Astrocyte (in vitro differentiated cells and primary cell): ENCODE measurements at regions not wholly inside any gene's neighbourhood (a gene's known extent, or its start where the extent isn't known, plus 50 kb on each side); places are given as distances from the start of the nearest gene placed in this dataset.
A peak's percentile ranks its signal among the peaks of the same experiment; 100 is the strongest.

Experiments
- DNase-seq: peaks from one replicate; pipeline ENCODE4 v3.0.0-alpha.2; 2010; ENCODE audit warnings: low read depth
- FAIRE-seq: peaks from 2 replicates; lab custom pipeline; 2011; peaks lifted over from hg19 to GRCh38; lab: Jason Lieb, UNC
- H2AFZ ChIP-seq: 2 replicates; pipeline ENCODE4 v1.6.0; 2012; ENCODE audit warnings: low read depth, low read length, inconsistent platforms
- H3K27ac ChIP-seq: 2 replicates; pipeline ENCODE4 v1.5.1; 2011; ENCODE audit warnings: low read depth, low read length, inconsistent platforms
- H3K27me3 ChIP-seq: 2 replicates; pipeline ENCODE4 v1.6.0; 2011; ENCODE audit warnings: low read length, inconsistent platforms; ENCODE audit not compliant: insufficient read depth
- H3K36me3 ChIP-seq: 2 replicates; pipeline ENCODE4 v1.5.1; 2011; ENCODE audit warnings: low read length, inconsistent platforms; ENCODE audit not compliant: insufficient read depth
- H3K4me1 ChIP-seq: 2 replicates; pipeline ENCODE4 v1.5.1; 2011; ENCODE audit warnings: low read length, inconsistent platforms; ENCODE audit not compliant: insufficient read depth
- H3K4me2 ChIP-seq: 2 replicates; pipeline ENCODE4 v1.6.0; 2012; ENCODE audit warnings: low read length, inconsistent platforms
- H3K4me3 ChIP-seq: 2 replicates; pipeline ENCODE4 v1.5.1; 2011; ENCODE audit warnings: low read depth, mild to moderate bottlenecking, low read length, inconsistent platforms; ENCODE audit not compliant: insufficient read depth
- H3K79me2 ChIP-seq: 2 replicates; pipeline ENCODE4 v1.6.0; 2012; ENCODE audit warnings: mild to moderate bottlenecking, low read length, inconsistent platforms; ENCODE audit not compliant: insufficient read depth
- H3K9ac ChIP-seq: 2 replicates; pipeline ENCODE4 v1.6.0; 2012; ENCODE audit warnings: mild to moderate bottlenecking, low read length, inconsistent platforms
- H3K9me3 ChIP-seq: 2 replicates; pipeline ENCODE4 v1.5.1; 2012; ENCODE audit warnings: low read depth, mild to moderate bottlenecking, low read length, inconsistent platforms; ENCODE audit not compliant: insufficient read depth
- H4K20me1 ChIP-seq: 2 replicates; pipeline ENCODE4 v1.6.0; 2012; ENCODE audit warnings: low read length, inconsistent platforms; ENCODE audit not compliant: insufficient read depth
- H3K27ac Mint-ChIP-seq: one replicate; pipeline ENCODE4 v1.8.0; 2021; ENCODE audit warnings: mild to moderate bottlenecking, mixed read lengths; ENCODE audit not compliant: unreplicated experiment
- H3K27me3 Mint-ChIP-seq: one replicate; pipeline ENCODE4 v1.8.0; 2021; ENCODE audit warnings: low read depth, mixed read lengths; ENCODE audit not compliant: unreplicated experiment
- H3K36me3 Mint-ChIP-seq: one replicate; pipeline ENCODE4 v1.8.0; 2021; ENCODE audit warnings: low read depth, mixed read lengths; ENCODE audit not compliant: unreplicated experiment
- H3K4me1 Mint-ChIP-seq: one replicate; pipeline ENCODE4 v1.8.0; 2021; ENCODE audit warnings: low read depth, mixed read lengths; ENCODE audit not compliant: unreplicated experiment
- H3K4me3 Mint-ChIP-seq: one replicate; pipeline ENCODE4 v1.8.0; 2021; ENCODE audit warnings: mild to moderate bottlenecking, moderate library complexity, mixed read lengths; ENCODE audit not compliant: unreplicated experiment
- H3K9me3 Mint-ChIP-seq: one replicate; pipeline ENCODE4 v1.8.0; 2021; ENCODE audit warnings: mild to moderate bottlenecking, mixed read lengths; ENCODE audit not compliant: unreplicated experiment
- CTCF ChIP-seq: IDR thresholded peaks from 2 replicates; pipeline ENCODE4 v1.5.1; 2011; ENCODE audit warnings: low read depth, mild to moderate bottlenecking, inconsistent platforms, low read length, moderate library complexity; ENCODE audit not compliant: insufficient read depth
- EZH2 ChIP-seq: IDR thresholded peaks from 2 replicates; pipeline ENCODE4 v1.6.1; 2012; ENCODE audit warnings: mild to moderate bottlenecking, low read length, inconsistent platforms; ENCODE audit not compliant: insufficient read depth

GRCh38 chr5:124677374-124678351 is 68.8 kb downstream of the ZNF608 start:
- no peaks in the 10 kb centered on the region for H3K27me3 ChIP-seq
- peaks cover 50% of the 10 kb centered on the region for H3K4me1 Mint-ChIP-seq
- H3K36me3 ChIP-seq = no peaks in the 10 kb centered on the region
- H3K4me1 ChIP-seq = peaks cover 16% of the 10 kb centered on the region
- peaks cover 24% of the 10 kb centered on the region for H3K79me2 ChIP-seq
- H3K4me3 ChIP-seq = no peak overlapping the region
- FAIRE-seq = no peak
- peaks cover 25% of the 10 kb centered on the region for H4K20me1 ChIP-seq
- peak overlapping the region; percentile 36 for H3K4me2 ChIP-seq
- no peak for DNase-seq
- H3K36me3 Mint-ChIP-seq = peaks cover 12% of the 10 kb centered on the region
- no peak overlapping the region for H3K27ac Mint-ChIP-seq
- TF ChIP-seq CTCF (no peak), EZH2 (no peak)
- no peak overlapping the region for H3K9ac ChIP-seq
- no peaks in the 10 kb centered on the region for H3K27me3 Mint-ChIP-seq
- H3K27ac ChIP-seq = no peak overlapping the region
- H3K9me3 ChIP-seq = no peaks in the 10 kb centered on the region
- H3K4me3 Mint-ChIP-seq = no peak overlapping the region
- no peaks in the 10 kb centered on the region for H3K9me3 Mint-ChIP-seq
- H2AFZ ChIP-seq = no peak overlapping the region

DNA sequence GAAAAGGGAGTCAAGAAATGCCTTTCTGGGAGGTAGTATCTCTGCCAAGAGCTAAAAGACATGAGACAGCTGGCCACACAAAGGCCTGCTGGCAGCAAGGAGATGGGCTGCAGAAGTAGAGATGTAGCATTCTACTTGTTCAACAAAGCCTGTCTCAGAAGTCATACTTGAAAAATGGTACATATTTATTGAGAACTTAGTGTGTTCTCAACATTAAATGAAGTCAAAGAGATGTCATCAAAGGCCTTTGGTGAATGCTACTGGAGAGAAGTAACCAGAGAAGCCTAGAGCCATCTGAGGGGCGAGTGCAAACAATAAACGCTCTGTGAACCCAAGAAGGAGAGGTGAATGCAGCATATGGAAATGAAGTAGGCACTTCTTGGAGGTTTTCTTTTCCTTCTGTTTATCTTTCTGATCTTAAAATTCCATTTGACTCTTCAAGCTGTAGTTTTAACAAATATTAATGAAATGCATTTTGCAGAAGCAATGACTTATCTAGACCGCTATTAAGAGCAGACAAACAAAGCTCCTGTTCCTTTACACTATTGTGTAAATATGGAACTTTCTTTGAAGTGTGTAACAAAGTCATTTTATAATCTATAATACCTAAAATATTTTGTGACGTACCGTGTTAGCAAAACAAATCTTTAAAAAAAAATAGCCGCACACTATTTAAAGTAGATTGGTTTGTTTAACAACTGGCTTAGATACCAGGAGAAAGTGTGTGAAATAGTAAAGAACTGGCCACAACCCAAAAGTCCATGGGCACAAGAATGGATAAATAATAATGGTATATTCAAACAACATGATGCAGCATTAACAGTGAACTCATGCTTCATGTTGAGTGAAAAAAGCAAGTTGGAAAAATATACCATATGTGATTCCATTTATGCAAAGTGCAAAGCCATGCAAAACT is 70.2 kb downstream of the ZNF608 start:
- peaks cover 16% of the 10 kb centered on the region for H3K4me1 ChIP-seq
- H3K4me3 ChIP-seq = no peak overlapping the region
- TF ChIP-seq CTCF = no peak
- no peak for TF ChIP-seq EZH2
- H3K4me2 ChIP-seq = no peak overlapping the region
- no peaks in the 10 kb centered on the region for H3K9me3 ChIP-seq
- H3K79me2 ChIP-seq = peaks cover 30% of the 10 kb centered on the region
- Mint-ChIP-seq H3K36me3 (peaks cover 4% of the 10 kb centered on the region), H3K27me3 (no peaks in the 10 kb centered on the region), H3K4me1 (peaks cover 54% of the 10 kb centered on the region), H3K9me3 (no peaks in the 10 kb centered on the region), H3K27ac (no peak overlapping the region), H3K4me3 (no peak overlapping the region)
- DNase-seq (no peak), FAIRE-seq (no peak)
- no peak overlapping the region for H3K9ac ChIP-seq
- H2AFZ ChIP-seq = no peak overlapping the region
- H3K27ac ChIP-seq = no peak overlapping the region
- no peaks in the 10 kb centered on the region for H3K36me3 ChIP-seq
- no peaks in the 10 kb centered on the region for H3K27me3 ChIP-seq
- peaks cover 25% of the 10 kb centered on the region for H4K20me1 ChIP-seq
